NCI-H2081 (cell line): ENCODE measurements at regions not wholly inside any gene's neighbourhood (a gene's known extent, or its start where the extent isn't known, plus 50 kb on each side); places are given as distances from the start of the nearest gene placed in this dataset.
A peak's percentile ranks its signal among the peaks of the same experiment; 100 is the strongest.

Experiments
- DNase-seq, 2 experiments: peaks; one replicate each; lab custom pipeline; 2025; lab: John Stamatoyannopoulos, UW

DNA sequence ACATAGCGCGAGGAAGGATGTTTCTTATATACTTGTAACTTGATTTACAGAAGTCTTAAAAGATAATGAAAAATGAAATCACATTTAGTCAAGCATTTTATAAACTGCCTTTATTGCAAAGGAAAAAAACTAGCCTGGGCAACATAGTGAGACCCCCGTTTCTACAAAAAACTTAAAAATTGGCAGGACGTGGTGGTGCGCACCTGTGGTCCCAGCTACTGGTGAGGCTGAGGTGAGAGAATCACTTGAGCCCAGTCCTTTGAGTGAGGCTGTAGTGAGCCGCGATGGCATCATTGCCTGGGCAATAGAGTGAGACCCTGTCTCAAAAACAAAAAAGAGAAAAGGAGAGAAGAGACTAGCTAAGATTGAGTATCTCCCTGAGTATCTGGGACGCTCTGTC, 145.2 kb upstream of the CIBAR2 start:
- no peak for DNase-seq

DNA sequence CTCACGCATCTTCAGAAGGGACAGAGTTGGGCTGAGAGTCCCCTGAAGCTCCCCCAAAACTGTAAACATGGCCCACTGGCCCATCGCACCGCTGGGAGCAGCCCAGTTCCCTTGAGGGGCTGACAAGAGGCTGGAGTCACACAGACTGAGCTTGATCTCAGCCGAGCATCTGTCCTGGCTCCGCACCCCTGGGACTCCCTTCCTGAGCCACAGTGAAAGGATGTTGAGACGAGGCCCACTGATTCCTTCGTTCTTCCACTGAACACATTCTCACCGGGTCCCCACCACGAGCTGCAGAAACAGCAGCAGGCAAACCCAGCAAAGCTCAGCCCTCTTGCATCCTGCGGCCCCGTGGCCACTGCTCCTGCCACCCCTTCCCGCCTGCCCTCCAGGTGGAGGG, 145.9 kb upstream of the CIBAR2 start:
- DNase-seq = no peak

DNA sequence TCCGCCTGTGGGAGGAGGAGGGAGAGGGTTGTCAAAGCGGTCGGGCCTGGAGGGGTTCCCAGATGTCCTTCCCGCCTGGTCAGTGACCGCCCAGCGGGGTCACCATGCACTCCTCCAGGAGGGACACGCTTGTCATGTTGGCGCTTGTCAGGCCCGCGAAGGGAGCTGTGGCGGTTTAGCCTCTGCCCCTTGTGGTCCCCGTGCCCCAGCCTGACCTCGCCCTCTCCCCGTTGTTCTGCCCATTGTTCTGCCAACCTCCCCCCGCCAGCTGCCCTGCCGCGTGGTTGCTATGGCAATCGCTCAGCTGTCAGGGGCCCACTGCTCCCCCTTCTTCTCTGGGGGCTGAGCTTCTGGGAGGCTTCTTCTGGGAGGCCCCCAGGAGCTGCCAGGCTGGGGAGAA, 146.4 kb upstream of the CIBAR2 start:
- no peak for DNase-seq

DNA sequence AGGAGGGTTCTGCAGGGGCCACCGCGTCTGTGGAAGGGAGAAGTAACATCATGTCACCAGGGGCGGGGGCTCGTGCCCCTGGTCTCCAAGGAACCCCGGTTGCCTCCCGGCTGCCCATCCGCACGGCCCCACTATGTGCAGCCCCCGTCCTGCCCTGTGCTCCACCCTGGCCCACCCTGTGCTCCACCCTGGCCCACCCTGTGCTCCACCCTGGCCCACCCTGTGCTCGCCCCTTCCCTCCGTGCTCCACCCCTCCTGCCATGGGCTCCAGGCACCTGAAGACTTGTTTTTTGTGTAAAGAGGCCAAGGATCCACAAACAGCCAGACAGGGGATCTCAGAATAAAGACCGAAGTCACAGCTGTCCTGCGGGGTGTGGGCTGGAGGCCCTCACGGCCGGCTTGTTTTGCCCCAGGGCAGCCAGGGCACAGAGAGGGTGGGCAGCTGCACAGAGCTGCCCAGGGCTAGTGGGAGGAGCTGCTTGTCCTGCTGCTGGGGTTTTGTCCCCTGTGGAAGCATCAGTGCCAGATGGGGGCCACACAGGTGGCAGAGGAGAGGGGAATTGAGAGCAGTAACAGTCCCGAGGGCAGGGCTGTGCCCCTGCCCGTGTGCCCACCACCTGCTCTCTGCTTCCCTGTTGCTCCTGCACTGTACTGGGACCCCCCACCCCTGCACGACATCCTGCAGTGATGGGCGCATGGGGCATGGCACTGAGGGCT, 147.0 kb upstream of the CIBAR2 start:
- DNase-seq = no peak

DNA sequence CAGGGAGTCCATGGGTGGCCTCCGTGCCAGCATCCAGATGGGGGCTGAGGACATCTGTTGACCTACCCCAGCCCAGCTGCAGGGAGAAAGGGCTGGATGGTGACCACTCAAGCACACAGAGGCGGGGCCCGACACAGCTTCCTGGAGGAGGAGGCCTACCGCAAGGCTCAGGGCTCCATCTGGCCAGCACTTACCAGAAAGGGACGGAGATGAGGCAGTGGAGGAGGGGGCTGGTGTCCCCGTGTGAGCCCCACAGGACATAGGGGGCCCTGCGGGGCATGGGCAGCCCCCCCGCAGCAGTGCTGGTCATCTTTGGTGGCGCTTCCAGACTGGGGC, 147.5 kb upstream of the CIBAR2 start:
- no peak for DNase-seq

DNA sequence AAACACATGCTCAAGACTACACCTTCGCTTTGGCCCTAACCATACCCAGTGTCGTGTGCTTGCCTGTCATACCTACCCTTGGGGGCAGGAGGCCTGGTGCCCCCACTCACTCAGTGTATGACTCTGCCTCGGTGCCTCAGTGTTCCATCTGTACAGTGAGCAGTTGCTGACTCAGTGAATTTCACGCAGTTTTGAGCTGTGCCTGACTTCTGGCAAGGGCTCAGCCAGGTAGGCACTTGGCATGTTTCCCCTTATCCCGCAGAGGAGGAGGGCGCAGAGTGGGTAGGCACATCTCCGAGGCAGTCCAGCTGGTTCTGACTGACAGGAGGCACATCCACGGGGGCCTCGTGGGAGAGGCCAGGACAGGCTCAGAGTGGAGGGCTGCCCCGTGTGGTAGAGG, 148.9 kb upstream of the CIBAR2 start:
- DNase-seq = no peak

DNA sequence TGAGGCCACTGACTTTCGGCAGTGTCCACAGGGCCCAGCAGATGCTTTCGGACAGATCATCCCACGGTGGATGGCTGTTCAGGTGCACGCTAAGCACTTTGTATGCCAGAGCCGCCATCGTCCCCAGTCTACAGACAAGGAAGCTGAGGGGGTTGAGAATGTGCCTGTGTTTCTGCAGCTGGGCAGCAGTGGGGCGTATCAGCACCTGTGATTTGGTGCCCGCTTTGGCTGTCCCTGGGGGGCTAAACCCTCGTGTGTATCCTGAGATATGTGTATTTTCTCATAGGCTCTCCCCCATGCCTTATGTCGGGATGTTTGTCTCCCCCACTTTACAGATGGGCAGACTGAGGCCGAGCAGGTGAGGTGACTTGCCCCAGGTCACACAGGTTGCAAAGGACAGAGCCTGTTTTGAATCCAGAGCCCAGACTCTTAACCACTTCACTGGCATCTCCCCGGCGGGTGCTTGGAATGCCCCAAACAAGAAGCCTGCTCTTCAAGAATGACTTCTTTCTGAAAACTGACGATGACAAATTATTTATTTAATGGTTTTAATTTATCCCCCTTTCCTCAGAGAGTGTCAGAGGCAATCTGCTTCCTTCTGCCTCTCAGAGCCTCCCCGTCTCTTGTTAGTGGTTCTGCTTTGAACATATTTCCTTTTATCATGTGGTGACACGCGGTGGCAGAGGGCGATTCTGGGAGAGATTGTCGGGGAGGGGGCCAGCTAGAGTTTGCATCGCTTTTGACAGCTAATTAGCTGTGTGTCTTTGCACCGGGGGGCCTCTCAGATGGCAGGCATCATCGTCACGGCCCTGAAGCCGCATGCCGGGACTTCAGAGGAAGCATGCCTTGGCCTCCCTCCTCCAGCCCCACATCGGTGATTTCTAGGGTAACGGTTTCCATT, 149.6 kb upstream of the CIBAR2 start:
- DNase-seq = no peak

DNA sequence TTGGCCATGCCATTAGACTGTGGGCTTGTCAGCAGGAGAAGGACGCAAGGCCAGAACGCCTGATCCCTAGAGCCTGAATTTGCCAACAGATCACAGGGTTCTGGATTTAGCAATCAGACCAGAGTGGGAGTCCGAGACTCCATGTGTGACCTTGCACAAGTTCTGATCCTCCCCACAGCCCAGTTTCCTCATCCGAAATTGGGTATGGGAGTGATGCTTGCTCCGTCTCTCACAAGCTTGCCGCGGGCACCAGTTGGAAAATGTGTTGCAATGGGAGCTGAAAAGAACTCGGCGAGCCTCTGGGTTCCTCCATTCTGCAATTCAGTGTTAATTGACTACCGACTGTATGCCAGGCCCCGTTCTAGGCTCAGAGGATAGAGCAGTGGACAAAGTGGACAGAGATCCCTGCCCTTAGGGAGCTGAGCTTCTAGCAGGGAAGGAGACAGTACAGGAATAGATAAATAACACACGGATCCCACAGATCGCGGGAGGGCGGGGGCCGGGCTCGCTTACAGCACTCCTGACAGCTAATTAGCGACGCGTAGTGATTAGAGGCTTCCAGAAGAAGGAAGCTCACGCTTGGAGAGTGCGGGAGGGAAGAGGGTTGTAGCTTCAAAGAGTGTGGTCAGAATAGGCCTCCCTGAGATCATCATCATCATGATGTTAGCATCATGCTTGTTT, 150.4 kb upstream of the CIBAR2 start:
- no peak for DNase-seq

DNA sequence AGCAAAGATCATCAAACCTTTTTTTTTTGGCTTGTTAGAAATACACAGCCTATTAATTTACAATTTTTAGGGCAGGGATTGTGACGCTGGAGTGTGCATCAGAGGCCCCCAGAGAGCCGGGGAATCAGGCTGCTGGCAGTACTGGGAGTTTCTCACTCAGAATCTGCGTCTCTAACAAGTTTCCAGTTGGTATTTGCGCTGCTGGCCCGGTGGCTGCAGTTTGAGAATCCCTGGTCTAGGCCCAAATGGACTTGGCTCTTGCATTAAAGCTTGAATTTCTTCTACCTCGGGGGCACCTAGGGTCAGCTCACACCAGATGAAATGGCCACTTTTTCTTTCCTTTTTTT, 150.9 kb upstream of the CIBAR2 start:
- DNase-seq = no peak

DNA sequence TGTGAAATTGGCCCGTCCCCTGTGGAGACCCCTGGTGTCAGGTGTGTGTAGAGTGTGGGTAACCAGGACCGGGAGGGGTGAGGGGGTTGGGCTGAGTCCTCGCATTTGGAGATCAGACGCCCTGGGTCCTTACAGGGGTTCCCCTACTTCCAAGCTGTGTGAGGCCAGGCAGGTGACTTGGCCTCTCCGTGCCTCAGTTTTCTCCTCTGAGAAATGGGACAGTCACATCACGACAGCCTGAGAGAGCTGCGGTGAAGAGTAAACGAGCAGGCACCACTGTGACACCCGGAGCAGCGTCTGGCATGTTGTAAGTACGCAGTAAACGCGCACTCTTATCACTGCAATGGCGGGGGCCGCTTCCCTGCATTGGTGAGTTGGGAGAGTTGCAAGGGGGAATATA, 152.5 kb upstream of the CIBAR2 start:
- no peak for DNase-seq

DNA sequence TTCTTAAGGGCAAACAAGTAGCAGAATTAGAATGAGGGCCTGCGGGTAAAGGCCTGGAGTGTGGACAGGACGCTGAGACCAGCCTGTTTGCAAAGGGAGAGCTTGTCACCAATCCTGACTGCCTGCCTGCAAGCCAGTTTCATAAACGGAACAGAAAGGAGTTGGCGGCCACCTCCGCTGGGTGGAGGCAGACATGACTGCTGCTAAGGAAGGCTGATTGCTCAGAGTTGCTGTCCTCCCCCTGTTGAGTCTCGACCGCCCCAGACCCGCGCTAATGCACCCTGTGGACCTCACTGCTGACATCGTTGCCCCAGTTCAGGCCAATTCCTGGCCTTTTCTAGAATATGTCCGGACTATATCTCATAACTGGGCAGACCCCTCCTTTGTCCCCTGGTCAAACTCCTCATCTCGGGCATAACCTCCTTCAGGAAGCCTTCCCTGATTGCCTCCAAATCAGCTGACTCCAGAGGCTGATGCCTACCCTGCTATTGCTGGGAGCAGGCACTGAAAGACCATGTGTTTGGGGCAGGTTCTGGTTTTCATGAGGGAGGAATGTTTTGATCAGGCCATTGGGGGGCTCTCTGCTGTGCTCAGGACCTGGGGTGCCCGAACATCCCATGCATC, 153.0 kb upstream of the CIBAR2 start:
- DNase-seq = no peak

DNA sequence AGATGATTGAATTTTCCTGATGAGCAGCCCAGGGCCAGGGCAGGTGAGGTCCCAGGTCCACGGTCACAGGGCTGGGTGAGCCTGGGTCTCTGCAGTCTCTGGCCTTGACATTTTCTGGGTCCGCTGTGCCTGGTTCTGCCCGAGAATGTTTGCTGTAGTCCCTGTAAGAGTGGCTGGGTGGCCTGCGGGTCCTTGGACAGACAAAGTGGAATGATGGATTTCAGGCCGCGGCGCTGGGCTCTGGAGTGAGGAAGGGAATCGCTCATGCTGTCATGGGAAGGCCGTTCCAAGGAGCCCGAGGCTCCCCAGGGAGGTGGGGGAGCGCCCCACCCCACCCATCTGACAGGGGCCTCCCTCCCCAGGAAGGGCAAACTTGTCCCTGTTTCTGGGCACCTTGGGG, 153.5 kb upstream of the CIBAR2 start:
- no peak for DNase-seq

DNA sequence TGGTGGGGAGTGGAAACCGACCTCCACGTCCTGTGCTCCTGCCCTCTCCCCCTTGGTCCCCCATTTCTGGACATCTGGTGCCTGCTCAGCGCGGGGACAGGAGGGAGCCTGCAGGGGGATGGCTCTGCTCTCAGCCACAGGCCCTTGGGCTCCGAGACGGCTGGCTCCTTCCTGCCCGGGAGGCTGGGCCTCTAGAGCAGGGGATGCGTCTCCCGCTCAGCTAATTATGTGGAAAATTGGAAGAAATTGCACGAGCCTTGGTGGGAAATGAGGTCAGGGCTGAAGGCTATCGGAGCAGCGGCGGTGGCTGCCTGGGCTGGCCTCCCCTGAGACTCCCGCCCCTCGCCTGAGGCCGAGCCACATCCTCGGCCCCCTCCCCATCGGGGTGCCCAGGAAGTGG, 154.6 kb upstream of the CIBAR2 start:
- DNase-seq = no peak

DNA sequence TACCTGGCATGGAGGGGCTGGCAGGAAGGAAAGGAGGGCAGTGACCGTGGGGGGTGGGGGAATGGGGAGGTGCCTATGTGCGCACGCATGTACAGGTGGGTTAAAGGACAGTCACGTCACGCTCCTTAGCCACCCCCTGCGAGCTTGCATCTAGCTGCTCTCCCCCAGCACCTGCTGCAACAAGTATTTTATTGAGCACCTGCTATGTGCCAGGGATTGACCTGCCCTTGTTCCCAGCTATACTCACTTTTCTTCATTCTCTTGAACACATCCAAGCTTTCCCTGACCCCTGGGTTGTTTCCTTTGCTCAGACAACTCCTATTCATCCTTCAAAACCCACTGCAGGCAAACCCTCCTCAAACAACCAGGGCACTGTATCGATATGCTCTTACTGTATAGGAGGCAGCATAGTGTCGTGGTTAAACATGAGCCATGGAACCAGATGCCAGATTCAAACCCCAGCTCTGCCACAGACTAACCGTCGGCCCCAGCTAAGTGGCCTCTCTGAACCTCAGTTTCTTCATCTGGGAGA, 155.2 kb upstream of the CIBAR2 start:
- DNase-seq = no peak

DNA sequence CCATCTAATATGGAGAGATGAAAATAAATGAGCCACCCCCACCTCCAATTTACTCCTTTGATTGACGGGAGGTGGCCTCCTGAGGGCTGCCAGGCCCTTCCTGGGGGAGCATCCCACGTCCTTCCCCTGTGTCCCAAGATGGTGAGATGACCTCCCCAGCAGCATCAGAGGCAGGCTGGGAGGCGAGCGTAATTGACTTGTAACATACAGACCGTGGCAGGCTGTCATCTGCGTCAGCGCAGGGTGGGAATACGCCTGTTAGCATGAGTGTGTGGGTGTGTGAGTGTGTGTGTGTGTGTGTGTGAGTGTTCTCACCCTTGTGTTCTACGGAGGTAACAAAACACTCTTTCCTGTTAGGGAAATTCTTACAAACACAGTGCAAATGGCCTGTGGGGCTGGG, 156.9 kb upstream of the CIBAR2 start:
- DNase-seq = no peak

DNA sequence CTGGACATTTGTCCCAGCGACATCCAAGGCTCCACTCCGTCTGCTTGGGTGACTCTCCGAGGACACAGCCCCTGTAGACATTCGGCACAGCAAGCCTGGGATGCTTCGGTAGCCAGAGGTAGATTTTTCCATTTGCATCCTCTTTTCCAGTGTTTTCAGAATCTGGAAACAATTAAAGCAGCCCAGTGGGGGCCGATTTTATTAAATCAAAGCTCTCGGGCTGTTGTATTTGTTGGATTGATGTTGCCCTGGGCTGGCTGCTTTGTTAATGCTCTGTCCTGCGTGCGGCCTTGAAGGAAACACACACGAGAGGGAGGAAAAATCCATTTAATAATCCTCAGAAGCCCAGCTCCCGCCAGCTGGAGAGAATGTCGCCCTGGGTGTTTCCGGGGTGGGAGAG, 158.1 kb upstream of the CIBAR2 start:
- peak in 1 of 2 experiments; percentile 14 for DNase-seq

DNA sequence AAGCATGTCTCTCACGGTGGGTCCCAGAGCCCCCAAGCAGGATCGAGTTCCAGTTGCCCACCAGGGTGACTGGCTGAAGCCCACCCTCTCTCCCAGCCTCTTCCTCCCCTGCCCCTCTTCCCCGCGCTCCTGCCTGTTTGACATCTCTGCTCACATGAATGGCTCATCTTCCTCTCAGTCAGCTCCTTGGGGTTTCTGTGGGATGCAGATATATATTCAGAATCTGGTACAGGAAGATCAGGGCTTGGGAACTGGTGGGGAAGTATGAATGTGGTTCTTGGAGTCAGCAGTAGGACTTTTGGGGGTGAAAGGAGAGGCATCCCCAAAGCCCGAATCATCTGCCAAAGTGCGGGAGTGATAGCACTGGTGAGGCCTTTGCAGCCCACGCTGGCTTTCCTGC, 158.9 kb upstream of the CIBAR2 start:
- no peak for DNase-seq

DNA sequence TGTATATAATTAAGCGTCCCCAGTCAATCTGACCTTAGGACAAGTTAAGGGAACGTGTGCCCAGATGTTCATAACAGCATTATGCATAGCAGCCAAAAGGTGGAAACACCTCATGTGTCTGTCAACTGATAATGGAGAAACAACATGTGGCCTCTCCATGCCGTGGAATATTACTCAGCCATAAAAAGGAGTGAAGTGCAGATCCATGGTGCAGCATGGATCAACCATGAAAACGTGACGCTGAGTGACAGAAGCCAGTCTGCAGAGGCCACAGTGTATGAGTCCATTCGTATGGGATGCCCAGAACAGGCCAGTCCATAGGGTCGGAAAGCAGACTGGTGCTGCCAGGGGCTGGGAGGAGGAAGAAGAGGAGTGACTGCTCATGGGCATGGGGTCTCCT, 161.0 kb upstream of the CIBAR2 start:
- no peak for DNase-seq

DNA sequence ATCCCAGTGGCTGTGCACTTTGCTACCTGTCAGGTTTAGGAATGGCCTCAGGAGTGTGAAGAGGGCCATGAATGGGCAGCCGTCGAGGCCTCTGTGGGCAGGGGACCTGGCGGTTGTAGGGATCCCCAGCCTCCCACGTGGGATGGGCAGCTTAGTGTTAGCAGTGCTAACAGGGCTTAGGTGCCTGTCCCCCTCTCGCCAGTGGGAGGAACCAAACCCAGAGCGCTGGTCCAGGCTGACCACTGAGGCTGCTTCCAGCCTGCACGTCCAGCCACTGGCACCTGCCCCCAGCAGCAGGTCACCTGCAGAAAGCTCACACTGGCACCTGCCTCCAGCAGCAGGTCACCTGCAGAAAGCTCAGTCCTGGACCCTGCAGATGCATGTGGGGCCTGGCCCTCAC, 162.2 kb upstream of the CIBAR2 start:
- DNase-seq = no peak

DNA sequence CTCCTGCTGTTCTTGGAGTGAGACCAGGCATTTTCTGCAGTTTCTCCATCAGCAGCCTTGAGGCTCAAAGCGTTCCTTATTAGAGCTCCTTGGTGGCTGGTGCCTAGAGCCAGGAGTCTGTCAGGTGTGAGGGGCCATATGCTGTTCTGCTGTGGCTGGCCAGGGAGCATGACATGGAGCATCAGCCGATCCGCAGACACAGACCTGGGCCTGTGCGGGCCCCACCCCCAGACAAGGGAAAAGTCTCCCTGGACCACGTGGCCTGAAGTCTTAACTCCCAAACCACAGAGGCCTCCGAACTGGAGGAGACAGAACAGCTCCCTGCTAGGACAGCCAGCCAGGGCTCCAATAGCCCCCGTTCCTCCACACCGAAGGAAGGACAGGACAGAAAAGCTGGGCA, 162.7 kb upstream of the CIBAR2 start:
- DNase-seq = no peak

DNA sequence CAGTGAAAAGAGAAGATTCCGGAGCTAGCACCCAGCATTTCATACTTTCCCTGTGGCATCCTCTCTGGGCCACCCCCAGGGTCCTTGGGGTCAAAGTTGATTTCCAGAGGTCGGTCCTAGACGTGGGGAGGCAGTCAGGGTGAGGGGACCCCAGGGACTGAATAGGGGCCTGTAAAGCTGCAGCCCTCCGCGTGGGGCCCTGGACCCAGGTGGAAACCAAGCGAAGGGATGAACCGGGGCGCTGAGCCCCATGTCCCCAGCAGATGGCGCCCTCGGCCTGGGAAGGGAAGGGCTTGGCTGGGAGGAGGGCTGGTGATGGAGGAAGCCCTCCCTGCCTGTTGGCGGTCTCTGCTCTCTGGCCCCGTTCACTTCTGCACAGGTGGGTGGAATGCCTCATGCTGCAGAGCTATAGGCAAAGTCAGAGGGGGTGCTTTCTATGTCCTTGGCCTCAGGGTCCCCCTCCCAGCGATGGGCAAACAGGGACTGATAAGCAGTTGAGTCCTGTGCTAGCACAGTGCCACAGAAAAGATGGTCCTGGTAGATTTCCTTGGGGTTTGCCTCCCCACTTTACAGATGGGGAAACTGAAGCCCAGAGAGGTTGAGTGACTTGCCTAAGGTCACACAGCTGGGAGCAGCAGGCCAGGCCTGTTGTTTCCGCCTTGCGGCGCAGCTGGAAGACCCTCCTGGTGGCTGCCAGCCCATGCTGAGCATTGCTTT, 163.4 kb upstream of the CIBAR2 start:
- DNase-seq = peak; percentile 52 to 68

DNA sequence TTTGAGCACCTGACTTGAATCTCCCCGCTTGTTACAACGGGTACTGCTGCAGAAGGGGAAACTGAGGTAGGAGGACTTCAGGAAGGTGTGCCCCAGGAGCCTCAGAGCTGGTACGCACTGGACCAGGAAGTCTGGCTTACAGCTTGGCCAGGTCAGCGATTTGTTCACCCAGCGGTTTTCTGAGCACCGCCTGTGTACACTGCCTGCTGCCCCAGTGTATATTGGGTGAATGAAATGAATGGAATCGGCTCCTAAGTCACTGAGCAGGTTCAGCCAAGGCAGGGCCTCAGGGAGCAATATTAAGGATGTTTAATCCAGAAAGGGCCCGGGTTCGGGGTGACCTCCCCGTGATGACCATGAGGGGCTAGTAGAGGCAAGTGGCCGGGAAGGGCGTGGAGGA, 164.0 kb upstream of the CIBAR2 start:
- no peak for DNase-seq
